Trophoblast cell (in vitro differentiated cells and primary cell): ENCODE measurements at regions not wholly inside any gene's neighbourhood (a gene's known extent, or its start where the extent isn't known, plus 50 kb on each side); places are given as distances from the start of the nearest gene placed in this dataset.

Experiments used
- DNase-seq, 2 donors: peaks; one replicate each; pipeline ENCODE4 v3.0.0-alpha.2; 2016
- H2AFZ ChIP-seq: 2 replicates; pipeline ENCODE4 v1.6.1; 2013; ENCODE audit warnings: low read length, moderate library complexity, mild to moderate bottlenecking; ENCODE audit not compliant: insufficient read depth, poor library complexity
- H2AK5ac ChIP-seq: 2 replicates; pipeline ENCODE4 v1.6.1; 2013; ENCODE audit warnings: mild to moderate bottlenecking, low read length
- H2BK120ac ChIP-seq: 2 replicates; pipeline ENCODE4 v1.6.1; 2013; ENCODE audit warnings: low read length, mild to moderate bottlenecking, moderate library complexity; ENCODE audit not compliant: insufficient read depth, poor library complexity
- H2BK12ac ChIP-seq: 2 replicates; pipeline ENCODE4 v1.6.1; 2013; ENCODE audit warnings: mild to moderate bottlenecking, low read length, moderate library complexity
- H2BK5ac ChIP-seq: 2 replicates; pipeline ENCODE4 v1.6.1; 2013; ENCODE audit warnings: low read length, low read depth, moderate library complexity, mild to moderate bottlenecking; ENCODE audit not compliant: poor library complexity
- H3K14ac ChIP-seq: 2 replicates; pipeline ENCODE4 v1.6.1; 2013; ENCODE audit warnings: mild to moderate bottlenecking, low read length
- H3K18ac ChIP-seq: 2 replicates; pipeline ENCODE4 v1.6.1; 2013; ENCODE audit warnings: mild to moderate bottlenecking, low read length
- H3K23ac ChIP-seq: 2 replicates; pipeline ENCODE4 v1.6.1; 2013; ENCODE audit warnings: low read length
- H3K27ac ChIP-seq: 2 replicates; pipeline ENCODE4 v1.5.1; 2013; ENCODE audit warnings: low read depth, mild to moderate bottlenecking, inconsistent platforms, low read length, moderate library complexity
- H3K27me3 ChIP-seq: 2 replicates; pipeline ENCODE4 v1.6.1; 2013; ENCODE audit warnings: inconsistent platforms, mild to moderate bottlenecking, low read length, moderate library complexity; ENCODE audit not compliant: insufficient read depth
- H3K36me3 ChIP-seq, 2 experiments: 1 replicate in 1 of 2; 2 replicates in 1 of 2; pipeline ENCODE4 v1.6.1; 2013; ENCODE audit warnings: low read length in 2 of 2, mild to moderate bottlenecking in 2 of 2, moderate library complexity in 1 of 2; ENCODE audit not compliant: insufficient read depth in 2 of 2, control insufficient read depth in 1 of 2
- H3K4ac ChIP-seq: 2 replicates; pipeline ENCODE4 v1.6.1; 2013; ENCODE audit warnings: low read depth, mild to moderate bottlenecking, low read length, moderate library complexity
- H3K4me1 ChIP-seq, 2 experiments: 1 replicate in 1 of 2; 2 replicates in 1 of 2; pipeline ENCODE4 v1.6.1; 2013; ENCODE audit warnings: low read length in 2 of 2, mild to moderate bottlenecking in 2 of 2, moderate library complexity in 1 of 2; ENCODE audit not compliant: insufficient read depth in 2 of 2, control insufficient read depth in 1 of 2
- H3K4me2 ChIP-seq: 2 replicates; pipeline ENCODE4 v1.6.1; 2013; ENCODE audit warnings: inconsistent platforms, mild to moderate bottlenecking, low read length, moderate library complexity
- H3K4me3 ChIP-seq: 2 replicates; pipeline ENCODE4 v1.5.1; 2013; ENCODE audit warnings: mild to moderate bottlenecking, low read depth, low read length, inconsistent platforms
- H3K79me1 ChIP-seq: one replicate; pipeline ENCODE4 v1.6.1; 2013; ENCODE audit warnings: low read length
- H3K79me2 ChIP-seq: 2 replicates; pipeline ENCODE4 v1.6.1; 2013; ENCODE audit warnings: low read length, mild to moderate bottlenecking; ENCODE audit not compliant: control insufficient read depth, insufficient read depth, poor library complexity
- H3K9ac ChIP-seq: 2 replicates; pipeline ENCODE4 v1.6.1; 2013; ENCODE audit warnings: mild to moderate bottlenecking, low read length
- H3K9me3 ChIP-seq: 2 replicates; pipeline ENCODE4 v1.6.1; 2013; ENCODE audit warnings: low read depth, mild to moderate bottlenecking, control low read depth, inconsistent platforms, low read length; ENCODE audit not compliant: insufficient read depth
- H4K12ac ChIP-seq: 2 replicates; pipeline ENCODE4 v1.6.1; 2013; ENCODE audit warnings: low read depth, mild to moderate bottlenecking, low read length, moderate library complexity
- H4K8ac ChIP-seq: 2 replicates; pipeline ENCODE4 v1.6.1; 2013; ENCODE audit warnings: low read depth, mild to moderate bottlenecking, low read length, moderate library complexity
- H4K91ac ChIP-seq: one replicate; pipeline ENCODE4 v1.6.1; 2013; ENCODE audit warnings: low read depth, mild to moderate bottlenecking, low read length, moderate library complexity
- WGBS: extraction: QIAGEN DNeasy Blood & Tissue Kit; methylation state at CpG from one replicate; pipeline ENCODE4 v1.1.7; 2013; ENCODE audit warnings: missing lambda C conversion rate; ENCODE audit not compliant: insufficient read length, insufficient coverage; ENCODE audit errors: extremely low coverage; 5-methylcytosine and 5-hydroxymethylcytosine counted together

GRCh38 chr3:90102146-90102545, 994.7 kb downstream of the EPHA3 start:
- H3K9ac ChIP-seq = no peak overlapping the region

GRCh38 chr3:90121326-90121725, 1013.9 kb downstream of the EPHA3 start:
- no peak overlapping the region for H3K4me3 ChIP-seq
- no peak overlapping the region for H2BK5ac ChIP-seq
- no peaks in the 10 kb centered on the region for H3K9me3 ChIP-seq
- no CpG with 5 or more reads among the region's 5 CpGs for WGBS
- no peak overlapping the region for H3K4me2 ChIP-seq
- H3K27me3 ChIP-seq = no peaks in the 10 kb centered on the region
- H3K4me1 ChIP-seq = no peaks in the 10 kb centered on the region
- no peak overlapping the region for H3K9ac ChIP-seq
- H4K8ac ChIP-seq = no peak overlapping the region
- DNase-seq = no peak
- H3K14ac ChIP-seq = no peak overlapping the region
- no peak overlapping the region for H3K23ac ChIP-seq
- H2AFZ ChIP-seq = no peak overlapping the region
- H4K91ac ChIP-seq = no peak overlapping the region
- H2AK5ac ChIP-seq = no peak overlapping the region
- no peak overlapping the region for H3K27ac ChIP-seq
- no peaks in the 10 kb centered on the region for H3K79me1 ChIP-seq
- no peak overlapping the region for H3K4ac ChIP-seq
- H4K12ac ChIP-seq = no peak overlapping the region
- H3K79me2 ChIP-seq = no peaks in the 10 kb centered on the region
- no peak overlapping the region for H3K18ac ChIP-seq
- no peak overlapping the region for H2BK120ac ChIP-seq
- H3K36me3 ChIP-seq = no peaks in the 10 kb centered on the region
- no peak overlapping the region for H2BK12ac ChIP-seq

More at GRCh38 chr3:90102146-90102545, 994.7 kb downstream of the EPHA3 start:
- no peak for DNase-seq
- H2BK120ac ChIP-seq = no peak overlapping the region
- no peak overlapping the region for H2BK12ac ChIP-seq
- no peak overlapping the region for H2AK5ac ChIP-seq
- no peak overlapping the region for H3K14ac ChIP-seq
- no peaks in the 10 kb centered on the region for H3K36me3 ChIP-seq
- no peak overlapping the region for H3K4me2 ChIP-seq
- H3K9me3 ChIP-seq = no peaks in the 10 kb centered on the region
- H3K23ac ChIP-seq = no peak overlapping the region
- no peak overlapping the region for H3K4ac ChIP-seq
- no peak overlapping the region for H4K12ac ChIP-seq
- no peak overlapping the region for H3K18ac ChIP-seq
- no peaks in the 10 kb centered on the region for H3K79me1 ChIP-seq
- no peak overlapping the region for H3K4me3 ChIP-seq
- no peaks in the 10 kb centered on the region for H3K79me2 ChIP-seq
- H3K4me1 ChIP-seq = no peaks in the 10 kb centered on the region
- no peak overlapping the region for H2AFZ ChIP-seq
- no peak overlapping the region for H4K91ac ChIP-seq
- H3K27ac ChIP-seq = no peak overlapping the region
- no peaks in the 10 kb centered on the region for H3K27me3 ChIP-seq
- H4K8ac ChIP-seq = no peak overlapping the region
- H2BK5ac ChIP-seq = no peak overlapping the region

GRCh38 chr3:90128391-90128790, 1021.0 kb downstream of the EPHA3 start:
- WGBS = no CpG with 5 or more reads among the region's 2 CpGs

GRCh38 chr3:90129730-90130129, 1022.3 kb downstream of the EPHA3 start:
- no peak overlapping the region for H3K27ac ChIP-seq
- no peak overlapping the region for H3K18ac ChIP-seq
- H2BK12ac ChIP-seq = no peak overlapping the region
- no peak overlapping the region for H4K8ac ChIP-seq
- H3K79me1 ChIP-seq = no peaks in the 10 kb centered on the region
- no peak overlapping the region for H3K4ac ChIP-seq
- no peaks in the 10 kb centered on the region for H3K4me1 ChIP-seq
- no peak overlapping the region for H3K23ac ChIP-seq
- H4K12ac ChIP-seq = no peak overlapping the region
- H3K14ac ChIP-seq = no peak overlapping the region
- WGBS = no CpG with 5 or more reads among the region's 3 CpGs
- H3K27me3 ChIP-seq = no peaks in the 10 kb centered on the region
- no peak overlapping the region for H3K4me3 ChIP-seq
- no peak overlapping the region for H3K9ac ChIP-seq
- H3K79me2 ChIP-seq = no peaks in the 10 kb centered on the region
- no peak overlapping the region for H4K91ac ChIP-seq
- no peak overlapping the region for H3K4me2 ChIP-seq
- no peak overlapping the region for H2BK5ac ChIP-seq
- H2BK120ac ChIP-seq = no peak overlapping the region
- no peaks in the 10 kb centered on the region for H3K36me3 ChIP-seq
- no peak overlapping the region for H2AFZ ChIP-seq
- no peak for DNase-seq
- H2AK5ac ChIP-seq = no peak overlapping the region
- no peaks in the 10 kb centered on the region for H3K9me3 ChIP-seq

More at GRCh38 chr3:90128391-90128790, 1021.0 kb downstream of the EPHA3 start:
- no peak for DNase-seq
- no peaks in the 10 kb centered on the region for H3K79me2 ChIP-seq
- no peaks in the 10 kb centered on the region for H3K36me3 ChIP-seq
- H3K9ac ChIP-seq = no peak overlapping the region
- no peaks in the 10 kb centered on the region for H3K4me1 ChIP-seq
- H2BK5ac ChIP-seq = no peak overlapping the region
- no peaks in the 10 kb centered on the region for H3K79me1 ChIP-seq
- H3K23ac ChIP-seq = no peak overlapping the region
- H2AFZ ChIP-seq = no peak overlapping the region
- H3K27ac ChIP-seq = no peak overlapping the region
- no peaks in the 10 kb centered on the region for H3K27me3 ChIP-seq
- H2AK5ac ChIP-seq = no peak overlapping the region
- H3K18ac ChIP-seq = no peak overlapping the region
- H4K8ac ChIP-seq = no peak overlapping the region
- H4K91ac ChIP-seq = no peak overlapping the region
- no peak overlapping the region for H2BK12ac ChIP-seq
- no peak overlapping the region for H3K4me2 ChIP-seq
- H3K4me3 ChIP-seq = no peak overlapping the region
- H3K9me3 ChIP-seq = no peaks in the 10 kb centered on the region
- no peak overlapping the region for H4K12ac ChIP-seq
- no peak overlapping the region for H3K4ac ChIP-seq
- H3K14ac ChIP-seq = no peak overlapping the region
- no peak overlapping the region for H2BK120ac ChIP-seq
